K562 (cell line): ENCODE measurements at regions not wholly inside any gene's neighbourhood (a gene's known extent, or its start where the extent isn't known, plus 50 kb on each side); places are given as distances from the start of the nearest gene placed in this dataset.

Experiments used
- CTCF ChIP-seq, 3 experiments: IDR thresholded peaks in 2 of 3; conservative IDR thresholded peaks in 1 of 3; 2 replicates each; pipeline ENCODE4 v1.5.1; 2011 to 2012; ENCODE audit warnings: low read length in 3 of 3, mild to moderate bottlenecking in 3 of 3, control low read depth in 2 of 3, improper control_type of control experiment in 1 of 3, inconsistent platforms in 1 of 3, low read depth in 1 of 3, mixed read lengths in 1 of 3, moderate library complexity in 1 of 3; ENCODE audit not compliant: insufficient read depth in 2 of 3
- HDAC6 ChIP-seq: IDR thresholded peaks from 2 replicates; pipeline ENCODE4 v1.6.1; 2012; ENCODE audit warnings: low read depth, mild to moderate bottlenecking, control low read depth, inconsistent platforms, low read length, moderate library complexity
- LEF1 ChIP-seq: fragments of 450-650 bp; IDR thresholded peaks from 2 replicates; pipeline ENCODE4 v1.6.1; 2016; ENCODE audit warnings: mild to moderate bottlenecking
- POLR2AphosphoS5 ChIP-seq: IDR thresholded peaks from 2 replicates; pipeline ENCODE4 v1.6.1; 2011; ENCODE audit warnings: mild to moderate bottlenecking, low read depth, low read length, moderate library complexity; ENCODE audit not compliant: control insufficient read depth, insufficient read depth

- TF ChIP-seq POLR2AphosphoS5 (no peak), LEF1 (no peak), HDAC6 (no peak), CTCF (IDR thresholded peaks at IDR 0.05 in 2 of 3, conservative IDR thresholded peaks at IDR 0.05 in 1 of 3; ENCODE audit: insufficient read depth in 2 of 3, low read depth in 1 of 3, low read length in 3 of 3) (no peak)
These were observed 373.8 kb downstream of the STIM2 start for GRCh38 chr4:27234306-27234899.
